ENCODE measurements at regions not wholly inside any gene's neighbourhood (a gene's known extent, or its start where the extent isn't known, plus 50 kb on each side); places are given as distances from the start of the nearest gene placed in this dataset.

- H3K4me3 ChIP-seq = no peak overlapping the region
- DNase-seq (no peak), ATAC-seq (ENCODE audit: low FRiP score in 2 of 2) (peak; percentile 58 to 88)
- 82 to 83% methylated on average over 4 to 6 of the region's 6 CpGs for WGBS, 2 donors
- H3K4me1 ChIP-seq = peaks cover 0 to 4% (median 0%) of the 10 kb centered on the region in 4 donors
- no peak overlapping the region for H3K27ac ChIP-seq
- H3K27me3 ChIP-seq = no peaks in the 10 kb centered on the region
- no peaks in the 10 kb centered on the region for H3K9me3 ChIP-seq
- H3K36me3 ChIP-seq = no peaks in the 10 kb centered on the region
- TF ChIP-seq POLR2AphosphoS5 (IDR thresholded peaks at IDR 0.05) (peak; percentile 30 to 67), EP300 (IDR thresholded peaks at IDR 0.05) (peak in 1 of 4 donors; percentile 15), CTCF (IDR thresholded peaks at IDR 0.05) (no peak)
Observed at GRCh38 chr2:71833855-71834560, 313.7 kb downstream of the CYP26B1 start.

GRCh38 chr2:71833272-71833671 is 314.4 kb downstream of the CYP26B1 start:
- TF ChIP-seq POLR2AphosphoS5 (IDR thresholded peaks at IDR 0.05) (no peak), POLR2A (IDR thresholded peaks at IDR 0.05) (no peak), EP300 (IDR thresholded peaks at IDR 0.05) (no peak), CTCF (IDR thresholded peaks at IDR 0.05) (no peak)

GRCh38 chr2:71832844-71833243 is 314.8 kb downstream of the CYP26B1 start:
- Histone ChIP-seq H3K36me3 (no peaks in the 10 kb centered on the region), H3K4me1 (peaks cover 0 to 4% (median 0%) of the 10 kb centered on the region in 4 donors), H3K4me3 (no peak overlapping the region), H3K27me3 (no peaks in the 10 kb centered on the region), H3K9me3 (no peaks in the 10 kb centered on the region), H3K27ac (no peak overlapping the region)
- ATAC-seq (ENCODE audit: low FRiP score in 2 of 2) = no peak
- DNase-seq = no peak
- 96 to 98% methylated on average over 4 of the region's 4 CpGs for WGBS, 2 donors
- no peak for TF ChIP-seq POLR2AphosphoS5 (IDR thresholded peaks at IDR 0.05)
- no peak for TF ChIP-seq EP300 (IDR thresholded peaks at IDR 0.05)
- TF ChIP-seq POLR2A (IDR thresholded peaks at IDR 0.05) = no peak
- no peak for TF ChIP-seq CTCF (IDR thresholded peaks at IDR 0.05)

More at GRCh38 chr2:71833272-71833671, 314.4 kb downstream of the CYP26B1 start:
- H3K27ac ChIP-seq = no peak overlapping the region
- WGBS, 2 donors = 99% methylated on average over 4 of the region's 4 CpGs
- ATAC-seq (ENCODE audit: low FRiP score in 2 of 2) (no peak), DNase-seq (no peak)
- H3K4me1 ChIP-seq = peaks cover 0 to 4% (median 0%) of the 10 kb centered on the region in 4 donors
- no peak overlapping the region for H3K4me3 ChIP-seq
- no peaks in the 10 kb centered on the region for H3K27me3 ChIP-seq
- no peaks in the 10 kb centered on the region for H3K9me3 ChIP-seq
- H3K36me3 ChIP-seq = no peaks in the 10 kb centered on the region

GRCh38 chr2:71832388-71832787 is 315.3 kb downstream of the CYP26B1 start:
- peaks cover 0 to 4% (median under 1%) of the 10 kb centered on the region in 4 donors for H3K4me1 ChIP-seq
- H3K4me3 ChIP-seq = no peak overlapping the region
- 73 to 81% methylated on average over 1 of the region's 1 CpG for WGBS, 2 donors
- no peaks in the 10 kb centered on the region for H3K27me3 ChIP-seq
- H3K27ac ChIP-seq = no peak overlapping the region
- no peaks in the 10 kb centered on the region for H3K36me3 ChIP-seq
- TF ChIP-seq EP300 (IDR thresholded peaks at IDR 0.05) (no peak), CTCF (IDR thresholded peaks at IDR 0.05) (no peak), POLR2AphosphoS5 (IDR thresholded peaks at IDR 0.05) (no peak), POLR2A (IDR thresholded peaks at IDR 0.05) (no peak)
- H3K9me3 ChIP-seq = no peaks in the 10 kb centered on the region
- no peak for ATAC-seq (ENCODE audit: low FRiP score in 2 of 2)
- DNase-seq = no peak

- no peak for TF ChIP-seq POLR2A (IDR thresholded peaks at IDR 0.05)
- TF ChIP-seq EP300 (IDR thresholded peaks at IDR 0.05) = no peak
- no peak for TF ChIP-seq CTCF (IDR thresholded peaks at IDR 0.05)
- TF ChIP-seq POLR2AphosphoS5 (IDR thresholded peaks at IDR 0.05) = peak in 1 of 2 donors; percentile 24
- ATAC-seq (ENCODE audit: low FRiP score in 2 of 2) = peak; percentile 38 to 69
- no peaks in the 10 kb centered on the region for H3K36me3 ChIP-seq
- H3K4me3 ChIP-seq = no peak overlapping the region
- no peaks in the 10 kb centered on the region for H3K9me3 ChIP-seq
- no peak overlapping the region for H3K27ac ChIP-seq
- peaks cover 0 to 10% (median 7%) of the 10 kb centered on the region in 4 donors for H3K4me1 ChIP-seq
- 49 to 60% methylated on average over 3 to 7 of the region's 7 CpGs for WGBS, 2 donors
- DNase-seq = peak in 1 of 2 donors; percentile 65
- H3K27me3 ChIP-seq = no peaks in the 10 kb centered on the region
Observed at GRCh38 chr2:71831193-71831577, 316.5 kb downstream of the CYP26B1 start.
